NCI-H446 (cell line): ENCODE measurements at regions not wholly inside any gene's neighbourhood (a gene's known extent, or its start where the extent isn't known, plus 50 kb on each side); places are given as distances from the start of the nearest gene placed in this dataset.

ENCODE experiments used
- DNase-seq, 2 experiments: peaks; one replicate each; lab custom pipeline; 2025; lab: John Stamatoyannopoulos, UW

DNA sequence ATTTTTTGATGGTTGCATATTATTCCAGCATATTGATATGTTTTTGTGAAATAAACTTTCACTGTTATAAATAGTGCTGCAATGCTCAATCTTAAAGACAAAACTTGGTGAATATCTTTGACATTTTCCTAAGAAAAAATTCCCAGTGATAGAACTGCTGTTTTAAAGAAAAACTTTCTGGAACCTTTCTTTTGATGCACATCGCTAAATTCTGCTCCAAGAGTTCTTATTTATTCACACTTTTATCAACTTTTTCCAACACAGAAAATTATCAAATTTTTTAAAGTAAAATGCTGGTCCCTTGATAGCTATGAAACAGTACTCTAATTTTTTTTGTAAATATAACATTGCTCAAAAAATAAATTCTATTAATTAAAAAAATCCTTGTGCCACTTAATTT is 196.6 kb downstream of the HS3ST3A1 start:
- no peak for DNase-seq

GRCh38 chr17:13403982-13404946 is 197.5 kb downstream of the HS3ST3A1 start:
- no peak for DNase-seq

GRCh38 chr17:13400491-13400890 is 201.2 kb downstream of the HS3ST3A1 start:
- no peak for DNase-seq

DNA sequence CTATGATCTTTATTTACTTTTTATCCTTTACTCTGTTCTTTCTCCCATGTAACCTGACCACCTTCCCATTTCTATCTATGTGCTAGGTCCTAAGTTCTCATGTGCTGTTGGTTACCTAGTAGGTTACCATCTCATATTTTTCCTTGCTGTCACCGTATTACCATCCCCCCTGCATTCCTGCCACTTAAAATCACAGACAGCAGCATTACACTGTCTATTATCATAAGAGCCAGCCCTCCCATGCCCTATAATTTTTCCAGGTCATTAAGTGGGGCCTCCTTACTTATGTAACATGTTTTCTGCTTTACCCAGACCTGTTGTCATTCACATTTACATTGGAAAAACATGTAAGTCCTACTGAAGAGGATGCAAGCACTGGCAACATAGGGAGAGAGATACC is 202.9 kb downstream of the HS3ST3A1 start:
- no peak for DNase-seq

DNA sequence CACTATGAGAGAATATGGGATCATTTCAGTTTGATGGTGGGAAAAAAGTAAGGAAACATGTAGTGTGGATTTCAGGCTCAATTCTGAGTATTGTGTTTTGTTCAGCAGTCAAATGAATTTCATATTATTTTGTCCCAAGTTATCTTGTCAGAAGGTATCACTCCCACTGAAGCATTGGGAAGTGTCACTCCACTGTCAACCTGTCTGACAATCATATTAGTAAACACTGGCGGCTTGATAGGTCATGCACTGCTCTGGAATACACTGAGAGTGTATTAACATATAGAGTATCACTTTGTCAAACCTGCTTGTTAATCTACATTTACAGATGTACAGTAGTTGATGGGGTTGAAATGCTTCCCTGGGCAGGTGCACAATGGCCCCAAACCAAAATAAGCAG is 203.6 kb downstream of the HS3ST3A1 start:
- no peak for DNase-seq

GRCh38 chr17:13395862-13396261 is 205.9 kb downstream of the HS3ST3A1 start:
- no peak for DNase-seq

- DNase-seq = no peak
Measured at GRCh38 chr17:13395346-13395745, 206.4 kb downstream of the HS3ST3A1 start.

DNA sequence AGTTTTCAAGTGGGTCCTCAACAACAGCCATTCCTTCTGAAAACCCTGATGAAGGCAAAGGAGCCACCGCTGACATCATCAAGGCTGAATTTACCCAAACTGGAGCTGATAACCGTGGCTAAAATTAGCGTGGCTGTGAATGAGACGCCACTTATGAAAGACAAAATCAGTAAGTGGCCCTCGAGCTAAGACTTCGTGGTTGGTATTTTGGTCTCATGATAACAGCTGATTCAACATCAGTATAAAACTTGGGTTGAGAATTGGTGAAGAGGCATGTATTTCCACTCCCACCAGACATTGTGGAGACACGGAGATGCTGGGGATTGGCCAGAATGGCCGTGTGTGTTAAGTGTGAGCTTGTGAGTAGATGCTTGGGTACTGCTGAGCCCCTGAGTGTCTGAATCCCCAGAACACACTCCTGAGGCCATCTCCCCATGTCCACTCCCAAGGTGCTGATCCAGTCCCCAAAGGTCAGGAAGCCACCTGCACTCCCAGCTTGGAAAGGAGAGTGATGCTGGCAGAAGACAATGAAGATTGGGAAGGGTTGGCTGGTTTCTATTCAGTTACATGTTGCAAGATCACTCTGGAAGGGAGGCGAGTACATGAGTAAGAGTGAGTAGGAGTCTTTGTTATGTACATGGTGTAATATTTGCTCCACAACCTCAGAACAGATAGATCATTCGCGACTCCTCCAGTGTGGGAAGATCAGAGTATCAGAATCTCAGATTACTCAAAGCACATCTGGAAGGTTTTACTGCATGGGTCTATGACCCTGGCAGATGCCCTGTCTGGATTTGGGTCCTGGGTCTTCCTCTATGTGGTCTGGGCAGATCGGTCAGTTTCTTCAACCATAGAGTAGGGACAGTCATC is 207.7 kb downstream of the HS3ST3A1 start:
- no peak for DNase-seq

GRCh38 chr17:13387952-13388351 is 213.8 kb downstream of the HS3ST3A1 start:
- DNase-seq = no peak

DNA sequence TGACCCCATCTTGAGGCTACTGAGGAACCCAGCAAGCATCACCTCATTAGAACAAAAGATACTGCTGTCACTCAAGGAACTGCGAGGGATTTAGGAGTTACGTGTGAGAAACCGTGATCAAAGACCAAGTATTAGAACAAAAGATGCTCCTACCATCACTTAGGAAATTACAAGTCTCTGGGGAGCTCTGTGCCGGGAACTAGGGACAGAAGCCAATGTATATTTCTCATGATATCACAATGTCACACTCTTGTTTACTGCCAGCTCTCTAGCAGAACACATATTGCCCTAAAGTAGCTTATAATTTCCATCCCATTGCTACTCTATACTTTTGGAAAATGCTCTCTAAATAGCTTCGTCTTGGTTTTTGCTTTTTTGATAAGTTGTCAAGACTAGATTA is 214.5 kb downstream of the HS3ST3A1 start:
- DNase-seq = no peak

GRCh38 chr17:13385481-13385911 is 216.2 kb downstream of the HS3ST3A1 start:
- no peak for DNase-seq

DNA sequence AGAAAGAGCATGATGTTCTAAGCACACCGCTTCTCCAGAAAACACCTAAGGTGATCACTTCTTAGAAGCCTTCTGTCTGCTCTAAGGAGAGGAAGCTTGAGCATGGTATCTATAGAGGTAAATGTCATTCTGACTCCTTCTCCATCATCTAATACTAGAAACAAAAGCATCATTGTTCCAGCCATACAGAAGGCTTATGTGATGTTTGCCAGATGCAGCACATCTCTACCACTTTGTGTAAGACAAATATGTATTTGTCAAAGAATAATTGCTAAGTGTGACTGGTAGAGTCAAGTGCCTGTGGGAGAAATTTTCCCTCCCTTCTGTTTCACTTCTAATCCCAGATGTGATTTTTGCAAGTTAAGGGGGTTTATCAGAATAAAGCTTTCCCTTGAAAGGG is 217.1 kb downstream of the HS3ST3A1 start:
- no peak for DNase-seq

DNA sequence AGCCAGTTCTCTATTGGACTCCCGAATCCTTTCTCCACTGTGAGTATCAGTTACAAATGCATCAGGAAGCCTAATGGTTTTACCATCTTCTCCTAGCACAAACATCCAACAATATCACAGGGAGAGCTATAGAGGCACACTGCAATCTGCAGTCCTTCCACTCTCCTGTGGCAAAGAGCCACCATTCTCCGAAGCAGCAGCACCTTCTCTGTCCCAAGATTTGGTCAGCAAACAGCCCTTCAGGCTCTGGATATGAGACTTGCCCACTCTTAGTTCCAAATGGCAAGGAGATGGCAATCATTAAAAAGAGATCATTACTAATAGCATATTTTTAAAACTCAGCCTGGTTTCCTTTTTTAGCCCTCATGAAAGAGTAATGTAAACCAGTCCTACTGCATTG is 223.4 kb downstream of the HS3ST3A1 start:
- no peak for DNase-seq

DNA sequence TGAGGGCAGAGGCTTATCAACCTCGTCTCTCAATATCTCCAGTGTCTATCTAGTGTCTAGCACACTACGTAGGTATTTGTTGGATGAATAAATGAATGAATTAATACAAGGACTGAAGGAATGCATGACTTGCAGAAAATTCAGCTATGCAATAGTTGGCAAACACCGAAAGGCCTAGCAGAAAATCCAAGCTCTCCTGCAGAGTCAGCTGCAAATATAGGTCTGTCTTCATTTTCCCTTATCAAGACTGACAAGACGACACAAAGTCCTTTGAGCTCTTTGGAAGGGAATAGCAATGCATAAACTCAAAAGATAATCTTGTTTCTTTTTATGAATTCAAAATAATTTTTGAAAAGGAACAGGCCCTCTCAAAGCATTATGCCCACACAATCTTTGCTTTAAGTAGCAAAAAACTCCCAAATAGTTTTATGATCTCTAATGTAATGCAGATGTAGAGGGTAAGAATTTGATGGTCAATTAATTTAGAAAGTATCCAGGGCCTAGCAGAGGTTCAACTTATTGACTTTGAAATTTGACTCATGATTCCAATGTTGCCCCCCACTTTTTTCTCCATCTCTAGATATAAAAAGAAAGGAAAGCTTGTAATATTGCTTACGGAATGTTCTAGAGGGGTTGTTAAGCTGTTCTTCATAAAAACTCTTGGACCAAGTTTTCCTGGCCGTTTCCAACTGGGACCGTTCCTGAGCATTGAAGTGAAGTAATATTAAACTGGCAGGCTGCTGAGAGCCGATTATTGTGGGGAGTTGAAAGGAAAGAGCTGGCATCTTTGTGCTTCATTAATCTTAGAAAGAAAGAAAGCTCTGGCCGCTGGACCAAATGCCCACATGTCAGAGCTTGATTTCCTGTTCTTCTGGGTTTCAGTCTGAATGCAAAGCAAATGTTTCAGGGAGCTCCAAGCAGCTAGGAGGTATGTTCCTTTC is 227.3 kb downstream of the HS3ST3A1 start:
- DNase-seq = no peak

- no peak for DNase-seq
Measured at GRCh38 chr17:13372432-13372831, 229.3 kb downstream of the HS3ST3A1 start.

DNA sequence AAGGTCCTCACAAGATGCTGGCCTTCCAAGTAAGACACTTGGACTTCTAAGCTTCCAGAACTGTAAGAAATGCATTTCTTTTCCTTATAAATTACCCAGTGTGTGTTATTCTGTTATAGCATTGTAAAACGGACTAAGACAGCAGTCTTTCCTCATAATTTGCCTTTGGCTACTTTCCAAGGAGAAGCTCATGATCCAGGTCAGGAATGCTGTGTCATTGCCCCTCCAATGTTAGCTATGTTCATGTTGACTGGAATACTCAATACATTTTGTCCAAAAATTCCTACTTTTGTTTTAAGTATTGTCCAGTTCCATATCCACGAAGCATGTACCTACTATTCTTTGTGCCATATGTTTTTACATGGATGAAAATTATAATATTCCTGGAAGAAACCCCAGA is 234.6 kb downstream of the HS3ST3A1 start:
- no peak for DNase-seq

- DNase-seq = no peak
Measured at GRCh38 chr17:13365331-13365730, 236.4 kb downstream of the HS3ST3A1 start.

DNA sequence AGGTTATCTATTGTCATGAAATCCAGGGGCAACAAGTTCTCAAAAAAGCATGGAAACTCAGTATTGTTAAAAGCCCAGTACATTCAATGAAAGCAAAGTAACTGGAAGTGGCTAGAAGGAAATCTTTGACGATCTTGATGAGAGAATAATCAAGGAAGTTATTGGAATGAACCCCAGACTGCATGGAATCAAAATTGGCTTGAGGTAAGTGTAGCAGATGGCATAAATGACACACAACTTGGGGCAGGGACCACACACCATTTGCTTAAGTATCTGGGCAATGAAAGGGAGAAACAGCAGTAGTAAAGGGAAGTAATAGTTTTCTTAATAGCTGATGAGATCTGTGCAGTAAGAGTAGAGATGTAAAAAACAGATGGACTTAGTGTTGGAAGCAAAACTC is 238.0 kb downstream of the HS3ST3A1 start:
- no peak for DNase-seq

DNA sequence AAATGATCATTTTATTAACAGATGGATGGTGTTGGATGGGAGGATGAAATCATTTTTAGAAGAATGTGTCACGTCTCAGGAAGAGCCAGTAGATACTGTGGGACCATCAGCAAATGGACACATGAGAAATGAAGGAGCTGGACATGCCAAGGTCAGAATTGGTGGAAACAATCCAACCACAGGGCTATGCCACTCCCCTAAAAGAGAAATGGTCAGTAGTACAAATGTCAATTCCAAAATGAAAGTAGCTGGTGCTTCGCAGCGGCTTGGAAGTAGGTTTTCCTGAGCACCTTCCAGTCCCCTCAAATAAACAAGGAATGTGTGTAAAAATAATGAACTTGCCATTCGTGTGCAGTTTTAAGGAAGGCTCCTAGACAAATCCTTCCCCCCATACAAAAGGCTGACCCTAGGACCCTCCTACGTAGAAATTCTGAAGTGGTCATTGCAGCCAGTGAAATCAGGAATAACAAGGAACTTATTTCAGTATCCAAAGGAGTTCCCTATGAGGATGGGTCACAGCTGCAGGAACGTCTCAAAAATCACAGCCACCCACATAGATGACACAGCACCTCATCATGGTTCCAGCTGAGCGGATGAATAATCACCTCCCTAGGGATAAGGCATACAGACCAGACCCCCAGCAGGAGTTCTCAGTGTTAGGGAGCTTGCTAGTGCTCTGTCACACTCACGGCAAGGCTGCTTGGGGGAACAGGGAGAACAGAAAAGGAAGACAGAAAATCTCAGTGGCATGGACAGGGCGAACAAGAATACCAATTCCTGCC is 239.2 kb downstream of the HS3ST3A1 start:
- no peak for DNase-seq

GRCh38 chr17:13359774-13360173 is 242.0 kb downstream of the HS3ST3A1 start:
- DNase-seq = no peak

GRCh38 chr17:13355054-13355453 is 246.7 kb downstream of the HS3ST3A1 start:
- no peak for DNase-seq
